Fibroblast of mammary gland (primary cell): ENCODE measurements at regions not wholly inside any gene's neighbourhood (a gene's known extent, or its start where the extent isn't known, plus 50 kb on each side); places are given as distances from the start of the nearest gene placed in this dataset.

Source experiments
- DNase-seq: peaks from one replicate; pipeline ENCODE4 v3.0.0-alpha.2; 2010; ENCODE audit warnings: low read depth
- H3K4me3 ChIP-seq: 2 replicates; pipeline ENCODE4 v1.5.1; 2011; ENCODE audit warnings: low read depth, mild to moderate bottlenecking, low read length, moderate library complexity; ENCODE audit not compliant: control insufficient read depth
- TF ChIP-seq, protein P1 (sequence below): conservative IDR thresholded peaks from 2 replicates; pipeline ENCODE4 v1.5.1; 2011; ENCODE audit warnings: low read depth, low read length, inconsistent platforms; ENCODE audit not compliant: control insufficient read depth, insufficient read depth

GRCh38 chr4:56182356-56182755 is 204.9 kb downstream of the AASDH start:
- TF ChIP-seq, protein P1, sequence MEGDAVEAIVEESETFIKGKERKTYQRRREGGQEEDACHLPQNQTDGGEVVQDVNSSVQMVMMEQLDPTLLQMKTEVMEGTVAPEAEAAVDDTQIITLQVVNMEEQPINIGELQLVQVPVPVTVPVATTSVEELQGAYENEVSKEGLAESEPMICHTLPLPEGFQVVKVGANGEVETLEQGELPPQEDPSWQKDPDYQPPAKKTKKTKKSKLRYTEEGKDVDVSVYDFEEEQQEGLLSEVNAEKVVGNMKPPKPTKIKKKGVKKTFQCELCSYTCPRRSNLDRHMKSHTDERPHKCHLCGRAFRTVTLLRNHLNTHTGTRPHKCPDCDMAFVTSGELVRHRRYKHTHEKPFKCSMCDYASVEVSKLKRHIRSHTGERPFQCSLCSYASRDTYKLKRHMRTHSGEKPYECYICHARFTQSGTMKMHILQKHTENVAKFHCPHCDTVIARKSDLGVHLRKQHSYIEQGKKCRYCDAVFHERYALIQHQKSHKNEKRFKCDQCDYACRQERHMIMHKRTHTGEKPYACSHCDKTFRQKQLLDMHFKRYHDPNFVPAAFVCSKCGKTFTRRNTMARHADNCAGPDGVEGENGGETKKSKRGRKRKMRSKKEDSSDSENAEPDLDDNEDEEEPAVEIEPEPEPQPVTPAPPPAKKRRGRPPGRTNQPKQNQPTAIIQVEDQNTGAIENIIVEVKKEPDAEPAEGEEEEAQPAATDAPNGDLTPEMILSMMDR, result no peak
- DNase-seq, result no peak
- H3K4me3 ChIP-seq, result no peak overlapping the region

GRCh38 chr4:56181140-56181953 is 205.9 kb downstream of the AASDH start:
- DNase-seq, result no peak
- TF ChIP-seq, protein P1, result no peak
- H3K4me3 ChIP-seq, result no peak overlapping the region

- DNase-seq, result no peak
- H3K4me3 ChIP-seq, result no peak overlapping the region
- TF ChIP-seq, protein P1, result no peak
These were observed 218.2 kb downstream of the AASDH start for GRCh38 chr4:56169061-56169460.

DNA sequence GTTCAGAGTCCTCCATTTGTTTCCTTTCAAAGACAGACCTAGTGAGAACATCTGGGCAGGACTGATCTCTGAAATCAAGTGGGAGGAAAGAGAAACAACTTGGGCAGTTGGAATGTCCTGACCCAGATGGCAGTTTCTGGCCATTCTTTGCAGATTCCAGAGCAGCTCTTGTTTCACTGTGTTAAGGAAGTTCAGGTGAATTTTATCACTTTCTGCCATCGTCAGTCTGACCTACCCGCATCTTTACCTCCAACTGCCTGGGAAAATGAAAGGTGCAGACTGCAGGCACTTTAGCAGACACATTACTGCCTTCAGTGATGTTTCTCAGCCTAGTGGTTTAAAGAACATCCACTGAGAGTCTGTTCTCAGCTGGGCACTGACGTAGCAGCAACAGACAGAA is 216.2 kb downstream of the CEP135 start:
- H3K4me3 ChIP-seq, result no peak overlapping the region
- TF ChIP-seq, protein P1, result no peak
- DNase-seq, result no peak

- DNase-seq, result no peak
- TF ChIP-seq, protein P1, result no peak
These were observed 211.9 kb downstream of the CEP135 start for GRCh38 chr4:56160636-56161035.

DNA sequence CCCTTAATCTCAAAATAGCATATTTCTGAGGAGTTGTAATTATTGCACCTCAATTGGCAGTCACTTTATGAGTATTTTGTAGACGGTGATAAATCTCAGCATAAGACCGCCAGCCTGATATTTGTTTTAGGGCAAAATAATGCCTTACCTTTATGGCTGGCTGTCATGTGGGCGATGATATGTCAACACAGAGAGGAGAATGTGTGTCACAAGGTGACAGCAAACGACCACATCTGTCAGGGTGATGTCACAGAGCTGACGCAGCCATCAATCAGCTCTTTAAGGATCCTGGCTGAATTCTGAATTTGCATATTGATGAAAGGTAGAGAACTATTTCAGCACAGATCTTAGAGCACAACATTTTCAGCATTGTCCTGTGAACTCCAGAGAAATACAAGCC is 209.7 kb downstream of the CEP135 start:
- DNase-seq, result no peak
- no peak overlapping the region for H3K4me3 ChIP-seq
- TF ChIP-seq, protein P1, result no peak

More at GRCh38 chr4:56160636-56161035, 211.9 kb downstream of the CEP135 start:
- H3K4me3 ChIP-seq, result no peak overlapping the region
